ENCODE measurements at regions not wholly inside any gene's neighbourhood (a gene's known extent, or its start where the extent isn't known, plus 50 kb on each side); places are given as distances from the start of the nearest gene placed in this dataset.
A peak's percentile ranks its signal among the peaks of the same experiment; 100 is the strongest.
"Not testable (repeated sequence)": the region's sequence is repeated elsewhere in the genome, so short reads cannot be mapped to it uniquely, and the experiment has no call there.

DNA sequence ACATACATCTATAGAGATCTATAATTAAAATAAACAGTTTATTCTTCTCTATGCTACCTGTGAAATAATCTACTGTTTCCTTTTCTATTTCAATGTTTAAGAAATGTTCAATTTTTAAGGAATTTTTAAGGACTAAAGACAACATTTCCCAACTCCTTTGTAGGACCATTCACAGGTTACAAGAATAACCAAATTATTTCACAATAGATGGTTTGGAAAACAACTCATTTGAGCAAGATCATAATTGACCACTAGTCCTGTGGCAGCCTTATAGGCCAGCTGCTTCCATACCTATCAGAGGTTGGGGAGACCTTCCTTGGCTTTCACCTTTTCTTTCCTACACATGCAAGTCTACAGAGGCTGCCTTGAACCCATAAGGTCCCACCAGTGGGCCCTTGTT lies 193.7 kb downstream of the TTC39B start:
- no peak for DNase-seq (ENCODE audit: low read depth in 2 of 2)

DNA sequence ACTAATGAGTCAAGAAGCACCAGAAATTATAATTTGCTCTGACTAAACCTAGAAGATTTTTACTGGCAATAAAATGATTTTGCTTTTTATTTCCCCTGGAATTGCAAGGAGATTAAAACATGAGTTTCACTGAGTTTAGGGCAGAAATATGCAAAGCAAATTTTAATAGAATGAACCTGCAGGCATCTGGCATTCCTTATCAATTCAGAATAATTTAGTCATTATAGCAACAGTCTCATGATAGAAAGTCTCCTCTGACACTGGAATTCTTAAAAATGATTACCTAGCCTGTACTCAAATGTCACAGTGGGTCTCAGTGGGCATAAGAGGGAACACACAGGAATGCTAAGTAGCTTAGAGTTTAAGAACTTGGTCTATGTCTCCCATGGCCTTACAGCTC lies 195.9 kb downstream of the TTC39B start:
- DNase-seq (ENCODE audit: low read depth in 2 of 2) = no peak

DNA sequence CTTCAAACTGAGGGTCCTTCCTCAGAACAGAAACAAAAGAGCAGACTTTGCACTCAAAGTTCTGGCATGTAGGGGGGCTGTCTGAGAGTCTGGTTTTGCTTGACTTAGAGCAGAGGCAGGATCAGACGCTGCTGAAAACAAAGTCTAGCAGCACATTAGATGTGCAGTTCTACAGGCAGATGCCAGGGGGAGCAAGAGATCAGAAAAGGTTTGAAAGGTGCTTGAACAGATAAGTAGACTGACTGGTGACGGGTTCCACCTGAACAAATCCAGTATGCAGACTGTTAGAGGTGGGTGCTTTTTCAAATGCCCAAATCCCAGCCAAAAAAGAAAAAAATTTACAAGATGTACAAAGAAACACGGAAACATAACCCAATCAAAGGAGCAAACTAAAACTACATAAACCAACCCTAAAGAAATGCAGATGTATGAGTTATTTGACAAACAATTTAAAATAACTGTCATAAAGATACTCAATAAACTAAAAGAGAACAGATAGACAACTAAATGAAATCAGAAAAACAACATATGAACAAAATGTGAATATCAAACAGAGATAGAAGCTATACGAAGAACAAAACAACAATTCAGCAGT lies 194.7 kb upstream of the FREM1 start:
- peak in 1 of 2 donors; percentile 4 for DNase-seq (ENCODE audit: low read depth in 2 of 2)

DNA sequence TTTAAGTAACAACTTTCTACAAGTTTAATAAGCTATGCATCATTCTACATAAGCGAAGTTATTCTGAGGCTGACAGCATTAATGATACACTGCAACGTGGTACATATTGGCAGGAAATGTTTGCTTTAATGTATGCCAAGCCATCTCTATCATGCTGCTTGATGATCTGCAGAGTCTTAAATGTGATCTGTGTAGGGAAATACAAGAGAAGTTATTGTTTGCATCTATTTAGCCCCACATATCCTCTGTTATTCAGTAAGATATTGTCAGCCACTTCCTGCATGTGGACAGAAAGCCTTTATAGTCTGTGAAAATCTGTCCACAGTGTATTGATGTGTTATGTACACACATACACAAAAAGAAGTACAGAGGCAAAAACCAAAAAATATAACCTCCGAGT lies 193.1 kb upstream of the FREM1 start:
- no peak for DNase-seq (ENCODE audit: low read depth in 2 of 2)

DNA sequence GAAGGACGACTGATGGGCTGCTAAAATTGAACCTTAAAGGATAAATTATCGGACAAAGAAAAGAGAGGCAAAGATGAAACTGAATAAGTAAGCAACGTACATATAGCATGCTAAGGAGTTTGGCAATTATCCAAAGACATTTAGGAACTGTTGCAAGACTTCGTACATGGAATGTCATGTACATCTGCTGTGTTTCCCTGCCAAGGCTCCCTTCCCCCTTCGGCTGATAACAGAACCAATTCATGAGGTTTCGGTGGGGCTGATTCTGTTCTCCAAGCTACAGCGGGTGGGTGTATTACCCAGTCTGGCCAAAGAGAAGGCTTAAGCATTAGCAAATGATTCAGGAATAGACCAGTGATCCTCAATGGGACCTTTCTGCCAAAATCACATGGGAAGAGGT lies 190.9 kb upstream of the FREM1 start:
- no peak for DNase-seq (ENCODE audit: low read depth in 2 of 2)

DNA sequence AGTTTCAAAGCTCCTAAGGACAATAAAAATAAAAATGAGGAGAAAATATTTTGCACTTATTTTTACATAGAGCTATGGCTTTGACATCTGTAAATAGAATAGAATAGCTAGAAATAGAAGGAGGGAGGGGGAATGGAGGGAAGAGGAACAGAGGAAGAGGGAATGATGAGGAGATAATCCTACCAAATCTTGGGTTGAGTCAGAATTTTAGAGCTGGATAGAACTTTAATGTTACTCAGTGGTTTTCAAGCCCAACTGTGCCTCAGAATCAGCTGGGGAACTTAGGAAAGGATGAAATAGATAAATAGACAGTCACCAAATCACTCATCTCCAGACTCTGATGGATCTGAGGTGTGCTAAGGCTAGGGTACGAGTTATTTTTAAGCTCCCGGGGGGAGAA lies 190.3 kb upstream of the FREM1 start:
- DNase-seq (ENCODE audit: low read depth in 2 of 2) = no peak

DNA sequence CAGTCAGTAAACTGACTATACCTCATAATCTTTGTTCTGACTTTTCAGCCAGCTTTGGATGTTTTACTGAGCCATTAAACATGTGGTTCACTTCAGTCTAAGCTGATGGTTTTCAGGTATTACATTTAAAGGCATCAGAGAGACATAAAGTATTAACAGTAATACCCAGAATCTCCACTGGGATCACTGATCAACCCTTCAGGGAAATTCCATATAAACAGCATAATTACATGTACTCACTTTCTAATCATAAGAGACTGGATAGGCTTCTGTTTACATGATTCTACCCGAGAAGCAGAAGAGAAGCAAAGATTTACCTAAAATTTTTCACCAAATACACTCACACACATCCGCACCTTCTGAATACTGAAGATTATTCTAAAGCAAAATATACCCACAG lies 186.7 kb upstream of the FREM1 start:
- no peak for DNase-seq (ENCODE audit: low read depth in 2 of 2)

DNA sequence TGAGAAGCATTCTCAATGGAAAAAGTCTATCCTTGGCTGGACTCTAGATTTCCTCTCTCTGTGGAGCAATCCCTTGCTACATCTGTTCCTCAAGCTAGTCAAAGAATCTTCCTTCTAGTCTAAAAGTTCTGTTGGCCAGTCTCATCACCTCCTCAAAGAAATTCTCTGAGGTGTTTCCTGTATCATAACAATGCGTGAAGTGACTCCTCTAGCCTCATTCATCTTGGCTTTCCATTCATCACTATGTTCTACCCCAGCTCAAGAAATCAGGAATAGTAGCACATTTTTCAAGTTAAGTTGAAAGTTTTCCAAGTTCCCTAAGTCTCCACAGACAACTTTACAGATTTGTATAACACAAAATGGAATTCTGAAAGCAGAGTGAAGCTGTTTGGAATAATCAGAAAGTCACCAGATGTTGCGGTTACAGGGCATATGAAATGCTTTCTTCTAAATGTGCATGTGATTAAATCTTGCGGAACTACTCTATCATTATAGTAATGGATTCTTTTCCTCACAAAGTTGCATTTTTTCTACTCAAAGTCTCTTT lies 176.6 kb upstream of the FREM1 start:
- DNase-seq (ENCODE audit: low read depth in 2 of 2) = no peak

DNA sequence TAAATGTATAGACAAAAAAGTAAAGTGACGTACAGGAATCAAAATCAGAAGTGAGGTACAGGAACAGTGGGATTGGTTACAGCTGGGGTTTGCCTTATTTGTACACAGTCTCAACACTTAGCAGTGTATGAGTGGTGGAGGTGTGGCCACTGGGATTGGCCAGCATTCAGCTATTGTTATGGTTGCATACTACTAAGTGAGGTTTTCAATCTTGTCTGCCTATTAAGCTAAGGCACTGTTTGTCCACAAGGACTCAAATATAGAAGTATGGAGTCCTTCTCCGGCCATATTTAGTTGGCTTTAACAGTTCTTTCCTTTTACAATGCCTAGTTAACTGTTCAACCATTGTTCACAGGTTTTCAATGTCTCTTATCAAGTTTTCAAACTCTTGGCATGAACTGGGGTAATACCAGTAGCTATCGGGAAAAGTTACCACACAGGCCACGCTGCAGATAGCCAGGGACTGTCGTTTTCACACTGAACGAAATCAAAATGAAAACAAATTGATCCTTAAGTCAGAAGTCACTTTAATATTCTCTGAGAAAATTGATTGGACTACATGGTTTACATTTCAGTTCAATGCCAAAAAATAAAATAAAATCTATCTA lies 176.0 kb upstream of the FREM1 start:
- no peak for DNase-seq (ENCODE audit: low read depth in 2 of 2)

DNA sequence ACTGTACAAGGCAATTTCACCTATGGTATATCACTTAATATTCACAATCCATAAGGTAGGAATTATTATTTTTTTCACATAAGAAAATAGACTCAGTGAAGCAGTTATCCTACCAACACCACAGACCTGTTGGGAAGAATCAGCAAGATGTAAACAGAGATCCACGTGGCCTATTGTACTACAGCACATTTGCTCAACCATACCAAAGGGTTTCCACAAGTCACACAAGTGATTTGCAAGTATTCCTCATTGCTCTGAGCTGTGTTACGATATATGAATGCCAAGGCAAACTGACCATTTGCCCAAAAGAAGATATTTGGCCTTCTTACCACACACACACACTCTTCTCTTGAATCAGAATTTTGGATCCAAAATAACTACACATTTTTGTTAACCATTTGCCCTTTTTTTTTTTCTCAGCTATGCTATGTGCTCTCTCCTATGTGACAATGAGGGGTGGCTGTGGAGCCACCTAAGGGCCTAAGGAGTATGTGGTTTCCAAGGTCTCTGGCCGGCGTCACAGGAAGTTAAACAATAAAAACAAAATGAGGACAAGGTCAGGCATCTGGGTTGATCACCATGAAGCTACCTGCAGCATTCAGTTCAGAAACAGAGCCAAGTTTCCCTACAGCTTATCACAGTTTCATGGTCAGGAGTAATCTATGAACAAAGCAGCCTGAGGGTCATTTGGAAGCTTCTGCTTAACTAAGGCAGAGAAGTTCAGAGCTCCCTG lies 171.0 kb upstream of the FREM1 start:
- DNase-seq (ENCODE audit: low read depth in 2 of 2) = no peak

DNA sequence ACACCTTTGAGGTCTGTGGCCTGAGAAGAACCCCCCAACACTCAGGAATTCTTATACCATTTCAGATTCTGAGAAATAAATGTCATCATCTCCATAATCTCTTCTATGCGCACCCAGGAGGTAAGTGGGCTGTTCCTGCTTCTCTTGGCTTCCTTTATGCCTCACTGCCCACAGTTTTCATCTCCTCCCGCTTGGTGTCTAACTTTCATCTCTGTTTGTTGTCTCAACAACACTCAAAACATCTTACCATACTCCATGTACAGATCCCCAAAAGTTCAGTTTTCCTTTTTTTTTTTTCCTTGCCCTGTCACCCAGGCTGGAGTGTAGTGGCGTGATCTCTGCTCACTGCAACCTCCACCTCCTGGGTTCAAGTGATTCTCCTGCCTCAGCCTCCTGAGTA lies 170.2 kb upstream of the FREM1 start:
- DNase-seq (ENCODE audit: low read depth in 2 of 2) = no peak

DNA sequence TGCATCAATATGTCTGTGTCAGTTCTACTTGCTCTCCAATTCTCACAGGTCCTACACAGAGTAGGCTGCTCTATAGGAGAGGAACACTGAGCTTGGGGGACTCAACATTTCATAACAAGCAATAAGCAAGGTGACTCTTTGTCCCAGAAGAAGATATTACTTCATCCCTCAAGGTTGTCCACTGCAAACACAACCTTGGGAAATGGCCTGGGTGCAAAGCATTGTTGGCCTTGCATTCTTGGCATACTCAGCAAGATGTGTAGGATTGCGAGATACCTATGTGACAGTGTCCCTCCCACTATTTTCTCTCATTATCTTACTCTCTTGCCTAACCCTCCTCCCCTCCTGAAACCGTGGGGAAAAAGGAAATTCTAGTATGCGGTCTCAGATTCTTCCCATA lies 169.8 kb upstream of the FREM1 start:
- DNase-seq (ENCODE audit: low read depth in 2 of 2) = no peak

DNA sequence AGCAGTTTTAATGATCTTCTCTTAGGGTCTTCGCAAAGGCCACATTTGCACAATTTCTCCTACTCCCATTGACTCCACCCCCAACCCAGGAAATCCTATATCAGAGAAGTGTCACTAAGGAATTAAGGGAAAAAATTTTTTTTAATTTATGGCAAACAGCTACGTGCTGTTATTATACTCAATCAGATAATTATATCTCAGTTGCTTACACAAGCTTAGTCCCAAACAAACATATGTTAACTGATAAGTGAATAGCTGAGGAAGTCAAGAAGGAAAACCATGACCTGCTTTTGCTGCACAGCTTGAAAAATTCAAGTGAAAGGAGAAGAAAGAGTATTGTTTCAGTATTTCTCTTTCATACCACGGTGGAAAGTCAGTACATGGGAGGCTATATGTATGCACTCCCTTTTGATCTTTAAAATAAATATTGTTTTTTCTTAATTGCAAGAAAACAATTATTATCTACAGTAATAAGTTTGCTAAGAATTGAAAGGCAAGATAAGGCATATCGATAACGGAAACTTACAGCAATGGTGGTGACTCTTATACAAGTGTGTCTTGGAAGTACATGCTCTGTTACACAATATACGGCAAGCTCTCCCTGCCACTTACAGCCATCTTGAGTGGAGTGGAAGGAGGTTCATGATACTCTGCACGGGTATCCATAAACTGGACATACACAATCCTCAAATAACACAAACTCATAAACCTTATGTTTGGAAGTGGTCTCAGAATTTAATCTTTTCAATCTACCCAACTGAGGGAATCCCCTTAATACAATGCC lies 167.9 kb upstream of the FREM1 start:
- DNase-seq (ENCODE audit: low read depth in 2 of 2) = no peak

DNA sequence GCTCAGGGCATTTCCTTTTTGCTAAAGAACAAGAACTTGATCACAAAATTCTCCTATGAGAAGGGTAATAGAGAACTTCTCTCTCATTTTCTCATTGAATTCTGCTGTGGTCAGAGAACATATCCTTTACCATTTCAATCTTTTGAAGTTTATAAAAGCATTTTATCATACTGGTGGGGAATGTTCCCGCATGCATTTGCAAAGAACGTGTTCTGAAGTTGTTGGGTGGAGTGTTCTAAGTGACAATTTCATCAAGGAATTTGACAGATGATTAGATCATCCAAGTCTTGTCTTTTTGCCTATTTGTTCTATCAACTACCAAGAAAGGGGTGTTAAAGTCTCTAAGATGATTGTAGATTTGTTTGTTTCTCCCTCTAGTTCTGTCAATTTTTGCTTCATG lies 163.4 kb upstream of the FREM1 start:
- DNase-seq (ENCODE audit: low read depth in 2 of 2) = no peak

DNA sequence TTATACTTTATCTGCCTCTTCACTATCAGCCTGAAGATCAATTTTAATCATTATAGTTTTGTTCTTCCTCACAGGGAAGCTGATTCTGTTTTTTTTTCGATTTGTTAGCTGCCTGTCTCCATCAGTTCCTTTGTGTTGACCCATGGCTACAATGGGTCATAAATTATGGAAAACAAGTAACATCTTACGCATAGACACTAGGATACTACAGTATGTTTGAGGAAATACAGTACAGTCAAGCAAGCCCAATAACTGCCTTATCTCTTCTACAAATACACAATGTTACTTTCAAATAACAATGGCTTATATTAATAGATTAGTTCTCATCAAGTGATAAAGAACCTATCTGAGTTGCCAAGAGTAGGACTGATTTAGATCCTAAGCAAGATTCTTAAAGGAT lies 160.5 kb upstream of the FREM1 start:
- DNase-seq (ENCODE audit: low read depth in 2 of 2) = no peak

DNA sequence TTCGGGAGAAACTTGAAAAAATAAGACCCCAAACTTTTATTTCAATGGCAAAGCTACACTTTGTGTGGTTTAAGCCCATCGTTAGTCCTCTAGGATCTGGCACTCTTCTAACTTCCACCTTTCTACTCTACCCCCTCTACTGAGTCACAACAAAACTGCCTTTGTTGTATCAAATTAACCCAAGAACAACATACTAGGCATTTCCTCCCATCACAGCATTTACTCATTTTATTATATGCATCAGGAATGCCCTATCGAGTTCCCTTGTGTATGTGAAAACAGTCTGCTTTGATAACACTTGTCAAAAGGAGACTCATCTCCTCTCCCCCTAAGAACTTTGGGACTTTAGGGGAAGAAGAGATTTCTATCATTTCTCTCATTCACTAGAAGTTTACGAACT lies 158.9 kb upstream of the FREM1 start:
- no peak for DNase-seq (ENCODE audit: low read depth in 2 of 2)

DNA sequence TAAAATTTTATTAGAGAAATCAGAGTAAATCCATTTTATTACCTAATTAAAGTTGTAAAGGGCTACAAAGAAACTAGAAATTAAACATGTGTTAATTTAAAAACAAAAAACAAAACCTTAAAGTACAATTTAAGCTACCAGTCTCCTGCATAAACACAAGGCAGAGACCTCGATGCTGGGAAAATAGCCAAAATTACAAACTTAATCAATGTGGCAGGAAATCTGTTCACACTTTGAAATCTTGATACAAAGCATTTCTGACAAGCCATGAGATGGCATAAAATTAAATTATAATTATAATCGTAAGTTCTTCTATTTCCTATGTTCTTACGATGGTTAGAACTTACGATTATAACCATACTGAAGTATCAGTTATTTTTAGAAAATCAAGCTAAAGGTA lies 158.0 kb upstream of the FREM1 start:
- DNase-seq (ENCODE audit: low read depth in 2 of 2) = no peak

DNA sequence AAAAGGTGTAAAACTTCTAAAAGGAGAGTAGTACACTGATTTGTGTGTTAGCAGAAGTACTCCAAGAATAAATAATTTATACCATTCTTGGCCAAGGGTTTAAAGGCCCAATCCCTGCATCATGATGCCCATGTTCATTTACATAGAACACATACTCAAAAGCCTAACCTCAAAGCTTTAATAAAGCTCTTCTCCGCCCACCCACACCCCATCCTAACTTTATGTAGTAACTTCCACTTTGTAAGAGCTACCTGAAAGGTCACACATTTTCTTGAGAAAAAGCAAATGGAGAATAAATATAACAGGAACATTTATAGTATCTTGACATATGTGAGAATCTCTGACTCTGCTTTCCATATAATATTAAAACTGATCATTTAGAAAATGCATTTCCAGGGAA lies 148.8 kb upstream of the FREM1 start:
- DNase-seq (ENCODE audit: low read depth in 2 of 2) = no peak

DNA sequence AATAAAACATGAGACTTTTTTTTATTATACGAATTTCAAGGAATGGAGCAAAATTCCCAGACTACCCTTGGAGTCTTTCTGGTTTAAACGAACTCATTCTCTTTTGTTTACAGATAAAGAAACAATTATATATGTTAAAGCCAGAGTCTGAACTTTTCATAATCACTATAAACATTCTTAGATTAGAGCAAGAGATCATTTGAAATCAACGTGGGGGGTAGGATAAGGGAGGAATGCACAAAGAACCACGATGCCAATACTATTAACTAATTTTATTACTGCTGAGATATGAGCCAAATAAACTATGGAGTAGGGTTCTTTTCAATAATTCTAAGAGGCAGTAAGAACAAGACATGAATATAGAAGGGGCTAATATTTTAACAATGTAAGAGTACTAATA lies 148.0 kb upstream of the FREM1 start:
- no peak for DNase-seq (ENCODE audit: low read depth in 2 of 2)

DNA sequence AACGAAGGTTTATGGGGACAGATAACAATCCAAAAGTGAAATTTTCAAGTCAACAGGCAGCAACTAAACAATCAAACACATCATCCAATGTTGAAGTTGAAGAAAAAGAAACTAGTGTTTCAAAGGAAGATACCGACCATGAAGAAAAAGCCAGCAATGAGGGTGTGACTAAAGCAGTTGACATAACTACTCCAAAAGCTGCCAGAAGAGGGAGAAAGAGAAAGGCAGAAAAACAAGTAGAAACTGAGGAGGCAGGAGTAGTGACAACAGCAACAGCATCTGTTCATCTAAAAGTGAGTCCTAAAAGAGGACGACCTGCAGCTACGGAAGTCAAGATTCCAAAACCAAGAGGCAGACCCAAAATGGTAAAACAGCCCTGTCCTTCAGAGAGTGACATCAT lies 145.1 kb upstream of the FREM1 start:
- DNase-seq (ENCODE audit: low read depth in 2 of 2) = not testable (repeated sequence)

DNA sequence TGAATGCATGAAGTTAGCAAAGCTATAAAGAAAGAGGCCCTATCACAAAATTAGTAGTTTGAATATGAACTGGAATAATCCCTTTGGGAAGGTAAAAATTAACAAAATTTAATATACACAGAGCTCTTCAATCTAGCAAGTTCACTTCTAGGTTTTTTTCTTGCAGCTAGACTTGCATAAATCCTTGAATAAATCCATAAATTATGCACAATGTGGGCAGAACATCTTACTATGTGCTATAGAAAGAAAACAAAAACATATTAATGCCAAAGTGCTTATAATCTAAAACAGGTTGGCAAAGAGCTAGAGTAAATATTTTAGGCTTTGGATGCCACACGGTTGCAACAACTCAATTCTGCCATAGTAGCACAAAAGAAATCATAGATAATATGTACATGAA lies 138.5 kb upstream of the FREM1 start:
- DNase-seq (ENCODE audit: low read depth in 2 of 2) = no peak

DNA sequence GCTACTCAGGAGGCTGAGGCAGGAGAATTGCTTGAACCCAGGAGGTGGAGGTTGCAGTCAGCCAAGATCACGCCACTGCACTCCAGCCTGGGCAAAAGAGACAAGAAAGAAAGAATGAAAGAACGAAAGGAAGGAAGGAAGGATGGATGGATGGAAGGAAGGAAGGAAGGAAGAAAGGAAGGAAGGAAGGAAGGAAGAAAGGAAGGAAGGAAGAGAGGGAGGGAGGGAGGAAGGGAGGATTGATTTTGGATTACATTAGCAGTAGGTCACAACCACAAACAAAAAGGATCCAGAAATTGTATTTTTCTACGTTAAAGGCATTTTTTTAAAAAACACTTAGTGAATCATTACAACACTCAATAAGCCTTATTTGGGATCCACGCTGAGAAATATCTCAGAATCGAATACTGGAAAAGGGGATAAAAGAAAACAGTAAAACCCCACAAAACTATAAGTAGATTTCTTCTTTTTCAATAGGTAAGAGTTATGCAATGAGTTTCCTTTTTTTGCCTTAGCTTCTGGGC lies 136.9 kb upstream of the FREM1 start:
- no peak for DNase-seq (ENCODE audit: low read depth in 2 of 2)

Measured in stimulated activated CD8-positive, alpha-beta memory T cell treated with anti-CD3 and anti-CD28 coated beads, Interleukin-15, amount 100 ng/mL, for 48 hours (primary cell).